CD4-positive, alpha-beta memory T cell (primary cell): ENCODE measurements at regions not wholly inside any gene's neighbourhood (a gene's known extent, or its start where the extent isn't known, plus 50 kb on each side); places are given as distances from the start of the nearest gene placed in this dataset.

Experiments used
- CTCF ChIA-PET: fragments of 350-600 bp; sonication (Branson Sonifier 250); formaldehyde crosslinking; loops from one replicate; lab custom pipeline; 2021; ENCODE audit warnings: inconsistent platforms; ENCODE audit not compliant: partially characterized antibody; lab: Charles Lee
- POLR2A ChIA-PET: fragments of 350-600 bp; sonication (Branson Sonifier 250); formaldehyde crosslinking; loops from one replicate; lab custom pipeline; 2021; ENCODE audit not compliant: partially characterized antibody; lab: Charles Lee
- DNase-seq, 5 donors: peaks; one replicate each; pipeline versions ENCODE4 v3.0.0 to v3.0.0-alpha.2; 2020 to 2022; ENCODE audit warnings: mixed read lengths in 1 of 5
- H3K27ac ChIP-seq: one replicate; pipeline ENCODE4 v1.7.0; 2013; ENCODE audit warnings: low read depth, low read length
- H3K27me3 ChIP-seq: 2 replicates; pipeline ENCODE4 v1.7.0; 2013; ENCODE audit warnings: mild to moderate bottlenecking, low read length, moderate library complexity; ENCODE audit not compliant: insufficient read depth
- H3K36me3 ChIP-seq: 2 replicates; pipeline ENCODE4 v1.7.0; 2013; ENCODE audit warnings: mild to moderate bottlenecking, low read length, moderate library complexity; ENCODE audit not compliant: insufficient read depth
- H3K4me1 ChIP-seq: 2 replicates; pipeline ENCODE4 v1.7.0; 2013; ENCODE audit warnings: mild to moderate bottlenecking, low read length, moderate library complexity; ENCODE audit not compliant: insufficient read depth
- H3K4me3 ChIP-seq, 2 donors: one replicate each; pipeline ENCODE4 v1.7.0; 2013; ENCODE audit warnings: low read length in 2 of 2, mild to moderate bottlenecking in 1 of 2
- H3K9me3 ChIP-seq, 2 donors: one replicate each; pipeline ENCODE4 v1.7.0; 2013; ENCODE audit warnings: low read length in 2 of 2, control low read depth in 1 of 2; ENCODE audit not compliant: control insufficient read depth in 1 of 2
- H3K27ac Mint-ChIP-seq, 7 donors: one replicate each; pipeline ENCODE4 v1.8.0; 2020 to 2021; ENCODE audit warnings: mixed read lengths in 7 of 7, mild to moderate bottlenecking in 6 of 7, inconsistent platforms in 3 of 7, moderate library complexity in 3 of 7
- H3K27me3 Mint-ChIP-seq, 2 donors: one replicate each; pipeline ENCODE4 v1.8.0; 2020 to 2021; ENCODE audit warnings: mixed read lengths in 2 of 2
- H3K36me3 Mint-ChIP-seq, 2 donors: one replicate each; pipeline ENCODE4 v1.8.0; 2020 to 2021; ENCODE audit warnings: mixed read lengths in 2 of 2, inconsistent platforms in 1 of 2, mild to moderate bottlenecking in 1 of 2
- H3K4me1 Mint-ChIP-seq, 4 donors: one replicate each; pipeline ENCODE4 v1.8.0; 2020 to 2021; ENCODE audit warnings: mixed read lengths in 4 of 4, mild to moderate bottlenecking in 1 of 4
- H3K4me3 Mint-ChIP-seq, 8 donors: one replicate each; pipeline ENCODE4 v1.8.0; 2020 to 2021; ENCODE audit warnings: mixed read lengths in 8 of 8, mild to moderate bottlenecking in 7 of 8, moderate library complexity in 6 of 8, inconsistent platforms in 3 of 8
- H3K9me3 Mint-ChIP-seq, 8 donors: one replicate each; pipeline ENCODE4 v1.8.0; 2020 to 2021; ENCODE audit warnings: mixed read lengths in 8 of 8, mild to moderate bottlenecking in 5 of 8, inconsistent platforms in 3 of 8, moderate library complexity in 1 of 8
- intact Hi-C: fragments of 100-400 bp; cut with micrococcal nuclease; formaldehyde crosslinking; loops from one replicate; pipeline ENCODE4 v1.15.1; 2023

GRCh38 chr16:76976756-76977155, 214.2 kb upstream of the MON1B start:
- Histone ChIP-seq H3K27ac (no peak overlapping the region), H3K9me3 (no peaks in the 10 kb centered on the region), H3K4me1 (no peaks in the 10 kb centered on the region), H3K27me3 (no peaks in the 10 kb centered on the region), H3K36me3 (no peaks in the 10 kb centered on the region), H3K4me3 (no peak overlapping the region)
- H3K36me3 Mint-ChIP-seq: no peaks in the 10 kb centered on the region
- H3K4me1 Mint-ChIP-seq: peaks cover 0 to 1% (median 0%) of the 10 kb centered on the region in 4 donors
- H3K27ac Mint-ChIP-seq: no peak overlapping the region
- H3K9me3 Mint-ChIP-seq: peaks cover 0 to 6% (median 0%) of the 10 kb centered on the region in 8 donors
- CTCF ChIA-PET: no interaction called here
- intact Hi-C loops: no loop called here
- H3K4me3 Mint-ChIP-seq: no peak overlapping the region
- POLR2A ChIA-PET: no interaction called here
- DNase-seq: no peak
- no peaks in the 10 kb centered on the region for H3K27me3 Mint-ChIP-seq

- Mint-ChIP-seq H3K9me3 (peaks cover 0 to 2% (median 0%) of the 10 kb centered on the region in 8 donors), H3K27me3 (no peaks in the 10 kb centered on the region), H3K4me1 (no peaks in the 10 kb centered on the region), H3K4me3 (no peak overlapping the region), H3K36me3 (no peaks in the 10 kb centered on the region), H3K27ac (no peak overlapping the region)
- H3K36me3 ChIP-seq: no peaks in the 10 kb centered on the region
- intact Hi-C loops: no loop called here
- H3K27ac ChIP-seq: no peak overlapping the region
- DNase-seq: no peak
- no peak overlapping the region for H3K4me3 ChIP-seq
- no peaks in the 10 kb centered on the region for H3K4me1 ChIP-seq
- H3K27me3 ChIP-seq: no peaks in the 10 kb centered on the region
- CTCF ChIA-PET: no interaction called here
- POLR2A ChIA-PET: no interaction called here
- H3K9me3 ChIP-seq: no peaks in the 10 kb centered on the region
These were observed 206.8 kb upstream of the MON1B start for GRCh38 chr16:76984196-76984595.

DNA sequence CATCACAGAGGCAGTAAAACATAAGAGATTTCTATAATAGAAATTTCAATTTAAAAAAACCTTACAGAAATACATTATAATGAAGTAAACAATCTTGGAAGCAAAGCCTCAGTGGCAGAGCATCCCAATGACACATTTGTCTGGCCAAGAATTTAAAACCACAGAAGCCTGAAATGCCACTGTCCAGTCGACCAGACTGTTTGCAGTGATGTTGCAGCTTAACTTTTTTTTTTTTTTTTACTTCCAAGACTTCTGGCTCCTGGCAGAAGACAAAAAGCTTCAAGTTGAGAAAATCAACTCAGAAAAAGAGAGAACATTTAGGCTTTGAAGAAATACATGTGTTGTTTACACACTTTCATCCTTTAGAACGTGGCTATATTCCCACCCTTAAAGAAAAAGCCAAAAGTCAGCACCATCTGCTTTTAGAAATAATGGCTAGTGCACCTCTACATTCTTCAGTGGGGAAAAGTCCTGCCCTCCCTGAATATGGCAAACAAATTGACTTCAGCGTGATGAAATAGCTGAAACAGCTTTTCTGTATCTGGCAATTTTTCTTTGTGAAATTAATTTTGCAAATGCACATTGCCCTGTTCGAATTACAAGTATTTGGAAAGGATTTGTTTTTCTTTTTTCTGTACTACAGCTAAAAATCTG, 205.5 kb upstream of the MON1B start:
- Histone ChIP-seq H3K4me1 (no peaks in the 10 kb centered on the region), H3K27ac (no peak overlapping the region), H3K27me3 (no peaks in the 10 kb centered on the region), H3K36me3 (no peaks in the 10 kb centered on the region), H3K4me3 (no peak overlapping the region), H3K9me3 (no peaks in the 10 kb centered on the region)
- DNase-seq: no peak
- Mint-ChIP-seq H3K27me3 (no peaks in the 10 kb centered on the region), H3K9me3 (peaks cover 0 to 3% (median 0%) of the 10 kb centered on the region in 8 donors), H3K36me3 (no peaks in the 10 kb centered on the region), H3K27ac (no peak overlapping the region), H3K4me1 (no peaks in the 10 kb centered on the region), H3K4me3 (no peak overlapping the region)
- intact Hi-C loops: no loop called here
- ChIA-PET POLR2A (no interaction called here), CTCF (no interaction called here)

GRCh38 chr16:76988526-76988925, 202.5 kb upstream of the MON1B start:
- H3K9me3 ChIP-seq: no peaks in the 10 kb centered on the region
- no peaks in the 10 kb centered on the region for H3K36me3 ChIP-seq
- Mint-ChIP-seq H3K4me1 (no peaks in the 10 kb centered on the region), H3K4me3 (no peak overlapping the region), H3K27me3 (no peaks in the 10 kb centered on the region), H3K36me3 (no peaks in the 10 kb centered on the region), H3K9me3 (peaks cover 0 to 3% (median under 1%) of the 10 kb centered on the region in 8 donors), H3K27ac (no peak overlapping the region)
- intact Hi-C loops: no loop called here
- no peak overlapping the region for H3K4me3 ChIP-seq
- POLR2A ChIA-PET: no interaction called here
- no peak overlapping the region for H3K27ac ChIP-seq
- no peaks in the 10 kb centered on the region for H3K4me1 ChIP-seq
- CTCF ChIA-PET: no interaction called here
- no peaks in the 10 kb centered on the region for H3K27me3 ChIP-seq
- no peak for DNase-seq

DNA sequence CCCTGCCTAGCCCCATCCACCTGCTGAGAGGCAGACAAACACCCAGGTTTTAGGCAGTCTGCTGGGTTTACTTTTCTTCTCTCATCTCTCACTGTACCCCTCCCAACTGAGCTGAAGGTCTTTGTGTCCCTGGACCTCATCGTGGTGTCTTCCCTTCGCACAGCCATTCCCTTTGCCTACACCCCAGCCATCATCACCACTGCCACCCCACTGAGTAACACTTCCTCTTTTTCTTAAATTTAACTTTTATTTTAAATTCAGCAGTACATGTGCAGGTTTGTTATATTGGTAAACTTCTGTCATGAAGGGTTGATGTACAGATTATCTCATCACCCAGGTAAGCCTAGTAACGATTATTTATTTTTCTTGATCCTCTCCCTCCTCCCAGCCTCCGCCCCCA, 188.3 kb upstream of the MON1B start:
- H3K4me3 ChIP-seq: no peak overlapping the region
- no peak overlapping the region for H3K4me3 Mint-ChIP-seq
- POLR2A ChIA-PET: no interaction called here

GRCh38 chr16:77009453-77009852, 181.5 kb upstream of the MON1B start:
- DNase-seq: no peak
- ChIA-PET POLR2A (no interaction called here), CTCF (no interaction called here)
- H3K36me3 Mint-ChIP-seq: peaks cover 0 to 4% of the 10 kb centered on the region in 2 donors
- Histone ChIP-seq H3K36me3 (no peaks in the 10 kb centered on the region), H3K4me1 (no peaks in the 10 kb centered on the region), H3K4me3 (no peak overlapping the region), H3K9me3 (no peaks in the 10 kb centered on the region), H3K27ac (no peak overlapping the region), H3K27me3 (no peaks in the 10 kb centered on the region)
- H3K4me1 Mint-ChIP-seq: no peaks in the 10 kb centered on the region
- H3K4me3 Mint-ChIP-seq: no peak overlapping the region
- H3K27me3 Mint-ChIP-seq: no peaks in the 10 kb centered on the region
- no peak overlapping the region for H3K27ac Mint-ChIP-seq
- H3K9me3 Mint-ChIP-seq: peaks cover 0 to 14% (median 6%) of the 10 kb centered on the region in 8 donors
- intact Hi-C loops: no loop called here

More for the DNA sequence above, 188.3 kb upstream of the MON1B start:
- CTCF ChIA-PET: no interaction called here
- Mint-ChIP-seq H3K27me3 (no peaks in the 10 kb centered on the region), H3K27ac (no peak overlapping the region), H3K9me3 (peaks cover 0 to 9% (median 3%) of the 10 kb centered on the region in 8 donors), H3K4me1 (no peaks in the 10 kb centered on the region), H3K36me3 (no peaks in the 10 kb centered on the region)
- Histone ChIP-seq H3K36me3 (no peaks in the 10 kb centered on the region), H3K27ac (no peak overlapping the region), H3K9me3 (no peaks in the 10 kb centered on the region), H3K27me3 (no peaks in the 10 kb centered on the region), H3K4me1 (no peaks in the 10 kb centered on the region)
- no peak for DNase-seq
- intact Hi-C loops: no loop called here

GRCh38 chr16:77014441-77014840, 176.5 kb upstream of the MON1B start:
- Mint-ChIP-seq H3K9me3 (peaks cover 0 to 13% (median 6%) of the 10 kb centered on the region in 8 donors), H3K27ac (no peak overlapping the region), H3K4me3 (no peak overlapping the region), H3K4me1 (no peaks in the 10 kb centered on the region), H3K27me3 (peaks cover 0 to 2% of the 10 kb centered on the region in 2 donors), H3K36me3 (peaks cover 0 to 4% of the 10 kb centered on the region in 2 donors)
- no peaks in the 10 kb centered on the region for H3K36me3 ChIP-seq
- no peak for DNase-seq
- POLR2A ChIA-PET: no interaction called here
- no peaks in the 10 kb centered on the region for H3K9me3 ChIP-seq
- CTCF ChIA-PET: no interaction called here
- intact Hi-C loops: no loop called here
- no peak overlapping the region for H3K4me3 ChIP-seq
- no peak overlapping the region for H3K27ac ChIP-seq
- H3K27me3 ChIP-seq: no peaks in the 10 kb centered on the region
- no peaks in the 10 kb centered on the region for H3K4me1 ChIP-seq
